GM20000 (cell line): ENCODE measurements at regions not wholly inside any gene's neighbourhood (a gene's known extent, or its start where the extent isn't known, plus 50 kb on each side); places are given as distances from the start of the nearest gene placed in this dataset.

Experiments used
- DNase-seq: peaks from one replicate; pipeline ENCODE4 v3.0.0; 2012; ENCODE audit warnings: low spot score
- CTCF ChIP-seq: IDR thresholded peaks from 2 replicates; pipeline ENCODE4 v1.5.1; 2012; ENCODE audit warnings: mild to moderate bottlenecking, control low read depth; ENCODE audit errors: extremely low read depth, missing control alignments

GRCh38 chr1:240008298-240008697 is 83.4 kb upstream of the FMN2 start:
- TF ChIP-seq CTCF = no peak

GRCh38 chr1:240014051-240014450 is 77.6 kb upstream of the FMN2 start:
- DNase-seq = no peak
- no peak for TF ChIP-seq CTCF

More at GRCh38 chr1:240008298-240008697, 83.4 kb upstream of the FMN2 start:
- no peak for DNase-seq

GRCh38 chr1:240018617-240019016 is 73.1 kb upstream of the FMN2 start:
- no peak for DNase-seq
- no peak for TF ChIP-seq CTCF

- no peak for TF ChIP-seq CTCF
- no peak for DNase-seq
Measured at GRCh38 chr1:240019524-240019923, 72.2 kb upstream of the FMN2 start.

GRCh38 chr1:240020871-240021270 is 70.8 kb upstream of the FMN2 start:
- no peak for DNase-seq
- TF ChIP-seq CTCF = no peak

GRCh38 chr1:240021709-240022108 is 70.0 kb upstream of the FMN2 start:
- no peak for TF ChIP-seq CTCF
- no peak for DNase-seq

- DNase-seq = peak; percentile 35
- peak; percentile 77 for TF ChIP-seq CTCF
Measured at GRCh38 chr1:240027059-240027462, 64.6 kb upstream of the FMN2 start.
